NCI-H2081 (cell line): ENCODE measurements at regions not wholly inside any gene's neighbourhood (a gene's known extent, or its start where the extent isn't known, plus 50 kb on each side); places are given as distances from the start of the nearest gene placed in this dataset.
A peak's percentile ranks its signal among the peaks of the same experiment; 100 is the strongest.

Experiments used
- DNase-seq, 2 experiments: peaks; one replicate each; lab custom pipeline; 2025; lab: John Stamatoyannopoulos, UW

- DNase-seq: no peak
Measured at GRCh38 chrX:40485102-40485826, 95.5 kb upstream of the ATP6AP2 start.

GRCh38 chrX:40484408-40485091 lies 96.2 kb upstream of the ATP6AP2 start:
- DNase-seq: no peak

GRCh38 chrX:40483502-40483901 lies 97.3 kb upstream of the ATP6AP2 start:
- no peak for DNase-seq

DNA sequence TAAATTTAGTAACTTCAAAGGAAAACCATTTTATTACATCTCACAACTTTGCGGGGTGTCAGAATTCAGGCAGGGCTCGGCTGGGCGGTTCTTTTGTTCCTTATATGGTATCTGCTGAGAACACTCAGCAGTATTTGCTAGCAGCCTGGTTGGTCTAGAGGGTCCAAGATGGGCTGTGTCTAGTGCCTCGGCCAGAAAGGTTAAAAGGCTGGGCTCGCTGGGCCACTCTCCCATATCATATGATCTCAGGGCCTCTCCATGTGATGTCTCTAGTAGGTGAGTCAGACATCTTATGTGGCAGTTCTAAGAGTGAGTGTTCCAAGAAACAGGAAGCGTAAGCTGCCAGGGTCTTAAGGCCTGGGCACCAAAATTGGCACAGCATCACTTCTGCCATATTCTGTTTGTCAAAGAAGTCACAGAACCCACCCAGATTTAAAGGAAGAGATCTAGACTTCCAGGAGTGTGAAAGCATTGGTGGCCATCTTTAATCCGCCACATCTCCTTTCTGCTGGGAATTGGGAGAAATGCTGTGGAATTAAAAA lies 100.9 kb upstream of the ATP6AP2 start:
- no peak for DNase-seq

DNA sequence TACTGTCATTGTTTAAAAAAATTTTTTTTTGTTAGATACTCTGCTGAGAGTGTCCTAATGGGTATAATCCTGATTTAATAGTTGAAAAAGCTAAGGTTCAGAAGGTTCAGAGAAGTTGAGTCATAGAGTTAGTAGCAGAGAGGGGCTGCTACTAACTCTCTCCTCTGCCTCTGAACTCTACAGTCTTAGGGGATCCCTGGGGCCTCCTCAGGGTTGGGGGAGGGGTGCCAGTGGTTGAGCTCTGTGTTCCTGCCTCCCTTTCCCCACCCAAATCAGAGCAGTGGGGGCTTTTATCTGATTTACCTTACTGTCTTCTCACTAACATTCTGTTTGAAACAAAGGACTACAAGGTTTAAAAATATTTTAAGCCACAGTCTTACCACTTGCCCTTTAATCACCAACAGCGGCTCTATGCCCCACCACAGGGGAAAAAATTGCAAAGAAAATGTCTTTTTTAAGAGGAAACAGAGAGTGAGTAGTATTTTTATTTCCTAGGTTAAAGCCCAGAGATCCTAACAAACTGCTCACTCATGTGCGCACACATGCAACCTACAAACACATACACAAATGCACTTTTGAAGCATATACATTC lies 102.2 kb upstream of the ATP6AP2 start:
- no peak for DNase-seq

- no peak for DNase-seq
Measured at GRCh38 chrX:40476958-40477357, 103.8 kb upstream of the ATP6AP2 start.

GRCh38 chrX:40474645-40475044 lies 106.1 kb upstream of the ATP6AP2 start:
- DNase-seq: no peak

- peak; percentile 53 to 57 for DNase-seq
Measured at GRCh38 chrX:40474205-40474626, 106.6 kb upstream of the ATP6AP2 start.

DNA sequence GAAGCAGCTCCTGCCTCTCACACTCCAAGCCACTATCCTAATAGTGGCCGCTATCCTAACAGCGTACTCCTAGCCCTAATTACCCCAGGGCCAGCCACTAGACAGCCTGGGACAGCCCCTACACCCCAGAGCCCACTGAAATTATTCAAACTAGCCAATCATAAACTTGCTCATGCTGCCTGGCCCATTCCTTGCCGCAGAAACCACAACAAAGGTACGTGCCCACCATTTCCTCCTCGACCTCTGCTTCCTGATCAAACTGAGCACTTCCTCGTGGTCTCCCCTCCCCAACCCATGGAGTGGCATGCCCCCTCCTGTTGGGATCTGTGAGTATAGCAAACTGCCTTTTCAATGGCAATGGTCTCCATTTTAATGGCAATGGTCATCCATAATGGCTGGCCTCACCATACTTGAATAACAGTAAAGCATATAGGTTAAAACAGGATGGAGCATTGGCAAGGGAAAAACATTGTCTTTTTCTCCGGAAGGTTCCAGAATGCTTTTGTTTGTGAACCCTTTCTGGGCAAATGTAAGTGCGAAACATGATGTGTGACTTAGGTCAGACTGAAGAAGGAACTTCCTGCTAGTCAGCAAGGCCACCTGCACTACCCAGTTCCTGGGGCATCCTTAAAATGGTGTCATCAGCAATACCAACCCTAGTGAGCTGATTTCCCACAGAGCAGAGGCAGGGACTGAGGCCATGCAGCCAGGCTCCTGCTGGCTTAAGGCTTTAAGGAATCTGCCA lies 107.1 kb upstream of the ATP6AP2 start:
- no peak for DNase-seq

GRCh38 chrX:40471965-40472648 lies 108.7 kb upstream of the ATP6AP2 start:
- DNase-seq: peak; percentile 27 to 59

GRCh38 chrX:40470830-40471429 lies 109.8 kb upstream of the ATP6AP2 start:
- DNase-seq: no peak

GRCh38 chrX:40469316-40469715 lies 111.5 kb upstream of the ATP6AP2 start:
- DNase-seq: no peak

GRCh38 chrX:40468033-40468846 lies 112.5 kb upstream of the ATP6AP2 start:
- peak; percentile 49 to 79 for DNase-seq

DNA sequence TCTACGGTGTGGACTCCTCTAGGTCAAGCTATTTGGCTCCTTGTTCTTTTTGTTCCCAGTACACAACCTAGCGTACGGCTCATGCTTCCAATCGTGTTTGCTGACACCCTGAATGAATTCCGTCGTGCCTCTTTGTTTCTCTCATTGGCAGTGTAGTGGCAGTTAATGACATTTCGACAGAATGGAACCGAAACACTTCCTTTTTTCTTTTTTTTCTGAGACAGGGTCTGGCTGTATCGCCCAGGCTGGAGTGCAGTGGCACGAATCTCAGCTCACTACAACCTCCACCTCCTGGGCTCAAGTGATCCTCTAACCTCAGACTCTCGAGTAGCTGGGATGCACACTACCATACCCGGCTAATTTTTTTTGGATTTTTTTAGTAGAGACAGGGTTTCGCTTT lies 113.3 kb upstream of the ATP6AP2 start:
- no peak for DNase-seq

DNA sequence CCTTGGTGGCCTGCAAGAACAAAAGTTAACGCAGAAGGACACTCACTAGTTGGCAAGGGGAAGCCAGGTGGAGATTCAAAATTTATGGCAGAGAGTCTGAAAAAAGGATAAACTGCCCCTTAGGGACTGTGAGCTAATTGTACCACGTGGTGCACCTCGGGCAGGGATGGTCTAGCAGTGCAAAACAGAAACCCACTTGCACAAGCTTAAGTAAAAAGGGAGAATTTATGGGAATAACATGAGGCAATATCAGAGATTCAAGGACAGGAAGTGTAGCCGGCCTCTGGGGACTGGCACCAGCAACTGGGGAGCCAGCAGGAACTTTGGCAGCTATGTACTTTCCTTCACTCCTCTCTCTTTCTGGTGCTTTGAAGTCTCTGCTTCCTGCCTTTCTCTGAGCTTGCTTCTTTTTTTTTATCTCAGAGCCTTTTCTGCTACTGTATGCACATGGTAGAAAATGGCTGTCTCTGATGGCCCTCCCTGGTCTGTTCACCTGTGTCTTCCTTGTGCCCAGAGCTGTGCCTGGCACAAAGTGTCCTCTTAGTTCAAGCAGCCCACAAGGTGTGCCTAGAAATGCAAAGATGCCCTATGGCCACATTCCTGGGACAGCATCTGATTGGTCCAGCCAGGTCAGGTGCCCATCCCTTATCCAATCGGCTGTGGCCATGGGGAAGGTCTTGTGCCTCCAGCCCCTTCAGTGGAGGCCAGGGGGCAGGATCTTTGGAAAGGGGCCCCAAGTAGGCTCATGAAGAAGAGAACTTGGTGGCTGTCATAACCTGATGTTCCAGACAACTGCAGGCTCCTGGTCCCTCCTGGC lies 114.8 kb upstream of the ATP6AP2 start:
- no peak for DNase-seq

DNA sequence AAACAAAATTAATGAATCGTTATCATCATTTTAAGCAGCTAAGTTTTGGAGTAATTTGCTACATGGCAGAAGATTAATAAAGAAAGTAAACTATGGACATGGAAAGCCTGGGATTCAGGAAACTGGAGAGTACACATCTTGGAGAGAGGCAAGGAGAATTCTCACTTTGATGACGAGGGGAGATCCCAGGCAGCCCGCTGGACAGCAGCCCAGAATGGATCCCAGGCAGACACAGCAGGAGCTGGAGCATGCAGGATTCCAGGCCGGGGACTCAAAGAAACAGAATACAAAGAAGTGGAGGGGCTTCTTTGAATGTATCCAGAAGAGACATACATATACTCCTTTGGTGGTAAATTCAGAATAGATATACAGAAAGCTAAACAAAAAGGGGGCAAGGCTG lies 118.0 kb upstream of the ATP6AP2 start:
- no peak for DNase-seq

GRCh38 chrX:40460926-40461325 lies 119.8 kb upstream of the ATP6AP2 start:
- DNase-seq: no peak

GRCh38 chrX:40459571-40460158 lies 121.1 kb upstream of the ATP6AP2 start:
- DNase-seq: no peak

- no peak for DNase-seq
Measured at GRCh38 chrX:40457406-40457805, 123.4 kb upstream of the ATP6AP2 start.
